SK-N-SH (cell line): ENCODE measurements at regions not wholly inside any gene's neighbourhood (a gene's known extent, or its start where the extent isn't known, plus 50 kb on each side); places are given as distances from the start of the nearest gene placed in this dataset.

Experiments
- FOSL2 ChIP-seq: IDR thresholded peaks from 2 replicates; pipeline ENCODE4 v1.4.0; 2012; ENCODE audit warnings: low read depth, mild to moderate bottlenecking, moderate library complexity, borderline replicate concordance
- FOXJ3 ChIP-seq: sonication (generic); formaldehyde crosslinking; IDR thresholded peaks from 2 replicates; pipeline ENCODE4 v1.5.1; 2020; ENCODE audit warnings: mild to moderate bottlenecking, missing genetic modification reagents
- MEF2A ChIP-seq: IDR thresholded peaks from 2 replicates; pipeline ENCODE4 v1.4.0; 2012; ENCODE audit warnings: low read depth, borderline replicate concordance
- NFIC ChIP-seq: IDR thresholded peaks from 2 replicates; pipeline ENCODE4 v1.4.0; 2012; ENCODE audit warnings: borderline replicate concordance
- SIN3A ChIP-seq: IDR thresholded peaks from 2 replicates; pipeline ENCODE4 v1.6.1; 2012; ENCODE audit warnings: low read depth, mild to moderate bottlenecking, low read length, moderate library complexity, borderline replicate concordance
- TCF12 ChIP-seq: IDR thresholded peaks from 2 replicates; pipeline ENCODE4 v1.4.0; 2012
- TF ChIP-seq, protein P1 (sequence below): fragments of 200-600 bp; sonication (generic); IDR thresholded peaks from 2 replicates; pipeline ENCODE4 v1.6.1; 2017; ENCODE audit warnings: antibody characterized with exemption, mild to moderate bottlenecking, moderate library complexity
- TF ChIP-seq, protein P2 (sequence below): IDR thresholded peaks from 2 replicates; pipeline ENCODE4 v1.4.0; 2012; ENCODE audit warnings: low read depth
- TF ChIP-seq, protein P3 (sequence below): fragments of 150-350 bp; IDR thresholded peaks from 2 replicates; pipeline ENCODE4 v1.6.1; 2016; ENCODE audit warnings: mild to moderate bottlenecking, low read depth, low read length

DNA sequence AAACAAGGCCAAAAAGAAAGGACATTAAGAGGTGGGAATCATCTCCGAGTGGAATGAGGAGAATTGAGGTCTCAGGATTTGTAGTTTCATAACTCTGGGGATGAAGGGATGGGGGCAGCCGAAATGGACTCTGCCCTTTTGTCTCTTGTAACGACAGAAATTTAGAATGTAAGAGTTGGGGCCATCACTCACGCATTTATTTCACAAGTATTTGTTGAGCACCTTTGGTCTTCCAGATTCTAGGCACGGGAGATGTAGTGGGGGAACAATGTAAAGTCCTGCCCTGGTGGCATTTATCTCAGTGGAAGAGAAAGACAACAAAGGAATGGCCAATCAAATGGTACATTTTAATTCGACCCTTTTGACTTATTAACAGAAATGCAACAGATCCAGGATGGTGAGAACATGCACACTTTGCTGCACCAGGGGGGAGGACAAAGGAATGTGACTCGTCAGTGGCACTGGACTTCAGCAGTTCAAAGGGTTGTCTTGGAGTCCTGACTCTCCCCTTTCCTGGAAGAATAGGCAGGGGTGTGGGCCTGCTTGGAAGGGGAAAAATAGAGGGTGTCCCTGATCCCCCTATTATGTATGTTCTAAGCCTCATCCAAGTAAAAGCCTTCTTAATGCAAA lies 102.0 kb downstream of the TMEM30B start:
- TF ChIP-seq, protein P1, sequence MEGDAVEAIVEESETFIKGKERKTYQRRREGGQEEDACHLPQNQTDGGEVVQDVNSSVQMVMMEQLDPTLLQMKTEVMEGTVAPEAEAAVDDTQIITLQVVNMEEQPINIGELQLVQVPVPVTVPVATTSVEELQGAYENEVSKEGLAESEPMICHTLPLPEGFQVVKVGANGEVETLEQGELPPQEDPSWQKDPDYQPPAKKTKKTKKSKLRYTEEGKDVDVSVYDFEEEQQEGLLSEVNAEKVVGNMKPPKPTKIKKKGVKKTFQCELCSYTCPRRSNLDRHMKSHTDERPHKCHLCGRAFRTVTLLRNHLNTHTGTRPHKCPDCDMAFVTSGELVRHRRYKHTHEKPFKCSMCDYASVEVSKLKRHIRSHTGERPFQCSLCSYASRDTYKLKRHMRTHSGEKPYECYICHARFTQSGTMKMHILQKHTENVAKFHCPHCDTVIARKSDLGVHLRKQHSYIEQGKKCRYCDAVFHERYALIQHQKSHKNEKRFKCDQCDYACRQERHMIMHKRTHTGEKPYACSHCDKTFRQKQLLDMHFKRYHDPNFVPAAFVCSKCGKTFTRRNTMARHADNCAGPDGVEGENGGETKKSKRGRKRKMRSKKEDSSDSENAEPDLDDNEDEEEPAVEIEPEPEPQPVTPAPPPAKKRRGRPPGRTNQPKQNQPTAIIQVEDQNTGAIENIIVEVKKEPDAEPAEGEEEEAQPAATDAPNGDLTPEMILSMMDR = no peak
- TF ChIP-seq FOSL2 = no peak
- no peak for TF ChIP-seq MEF2A
- no peak for TF ChIP-seq NFIC
- no peak for TF ChIP-seq SIN3A
- TF ChIP-seq TCF12 = no peak
- no peak for TF ChIP-seq FOXJ3
- TF ChIP-seq, protein P2, sequence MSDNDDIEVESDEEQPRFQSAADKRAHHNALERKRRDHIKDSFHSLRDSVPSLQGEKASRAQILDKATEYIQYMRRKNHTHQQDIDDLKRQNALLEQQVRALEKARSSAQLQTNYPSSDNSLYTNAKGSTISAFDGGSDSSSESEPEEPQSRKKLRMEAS = no peak
- TF ChIP-seq, protein P3, sequence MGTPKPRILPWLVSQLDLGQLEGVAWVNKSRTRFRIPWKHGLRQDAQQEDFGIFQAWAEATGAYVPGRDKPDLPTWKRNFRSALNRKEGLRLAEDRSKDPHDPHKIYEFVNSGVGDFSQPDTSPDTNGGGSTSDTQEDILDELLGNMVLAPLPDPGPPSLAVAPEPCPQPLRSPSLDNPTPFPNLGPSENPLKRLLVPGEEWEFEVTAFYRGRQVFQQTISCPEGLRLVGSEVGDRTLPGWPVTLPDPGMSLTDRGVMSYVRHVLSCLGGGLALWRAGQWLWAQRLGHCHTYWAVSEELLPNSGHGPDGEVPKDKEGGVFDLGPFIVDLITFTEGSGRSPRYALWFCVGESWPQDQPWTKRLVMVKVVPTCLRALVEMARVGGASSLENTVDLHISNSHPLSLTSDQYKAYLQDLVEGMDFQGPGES = no peak
